SK-N-SH treated with all-trans-retinoic acid at 6 μM for 48 hours (cell line): ENCODE measurements at regions not wholly inside any gene's neighbourhood (a gene's known extent, or its start where the extent isn't known, plus 50 kb on each side); places are given as distances from the start of the nearest gene placed in this dataset.

Experiments used
- ATAC-seq: fragments of 200-7000 bp; cut with Tn5 transposase; 3 replicates; pipeline ENCODE4 v1.9.1; 2020; ENCODE audit warnings: mild to moderate bottlenecking, moderate library complexity
- ARNTL ChIP-seq: fragments of 450-650 bp; formaldehyde crosslinking; IDR thresholded peaks from 2 replicates; pipeline ENCODE4 v1.5.0; 2020; ENCODE audit warnings: low read depth, mild to moderate bottlenecking, moderate library complexity, borderline replicate concordance
- BACH2 ChIP-seq: fragments of 250-450 bp; sonication (Bioruptor Pico); IDR thresholded peaks from 2 replicates; pipeline ENCODE4 v1.9.0; 2021; ENCODE audit warnings: mild to moderate bottlenecking, borderline replicate concordance
- CREB5 ChIP-seq: fragments of 250-450 bp; sonication (Bioruptor Pico); IDR thresholded peaks from 2 replicates; pipeline ENCODE4 v1.5.1; 2020; ENCODE audit warnings: low read depth, mild to moderate bottlenecking, moderate library complexity
- CSDC2 ChIP-seq: fragments of 250-450 bp; sonication (Bioruptor Pico); IDR thresholded peaks from 2 replicates; pipeline ENCODE4 v1.5.0; 2020; ENCODE audit warnings: mild to moderate bottlenecking, moderate library complexity
- CSRNP3 ChIP-seq: fragments of 250-450 bp; sonication (Bioruptor Pico); IDR thresholded peaks from 2 replicates; pipeline ENCODE4 v1.5.1; 2021; ENCODE audit warnings: mild to moderate bottlenecking, moderate library complexity
- ESRRG ChIP-seq: fragments of 250-450 bp; sonication (Bioruptor Pico); IDR thresholded peaks from 2 replicates; pipeline ENCODE4 v1.6.1; 2021; ENCODE audit warnings: mild to moderate bottlenecking
- GLIS3 ChIP-seq: fragments of 250-450 bp; sonication (Bioruptor Pico); IDR thresholded peaks from 2 replicates; pipeline ENCODE4 v1.5.0; 2020; ENCODE audit warnings: mild to moderate bottlenecking, moderate library complexity
- ISL1 ChIP-seq: fragments of 250-450 bp; sonication (Bioruptor Pico); IDR thresholded peaks from 2 replicates; pipeline ENCODE4 v2.1.2; 2022; ENCODE audit warnings: mild to moderate bottlenecking, moderate library complexity
- OSR1 ChIP-seq: fragments of 250-450 bp; sonication (Bioruptor Pico); IDR thresholded peaks from 2 replicates; pipeline ENCODE4 v1.8.0; 2022; ENCODE audit warnings: moderate library complexity, mild to moderate bottlenecking, inconsistent platforms
- PATZ1 ChIP-seq: fragments of 250-450 bp; sonication (Bioruptor Pico); IDR thresholded peaks from 2 replicates; pipeline ENCODE4 v1.8.0; 2020; ENCODE audit warnings: mild to moderate bottlenecking, moderate library complexity, borderline replicate concordance
- PPARA ChIP-seq: fragments of 250-450 bp; sonication (Bioruptor Pico); IDR thresholded peaks from 2 replicates; pipeline ENCODE4 v1.5.0; 2020; ENCODE audit warnings: mild to moderate bottlenecking, borderline replicate concordance
- SNAI2 ChIP-seq: fragments of 250-450 bp; sonication (Bioruptor Pico); IDR thresholded peaks from 2 replicates; pipeline ENCODE4 v1.5.0; 2020; ENCODE audit warnings: mild to moderate bottlenecking, moderate library complexity
- TCF4 ChIP-seq: fragments of 250-450 bp; sonication (Bioruptor Pico); IDR thresholded peaks from 2 replicates; pipeline ENCODE4 v1.8.0; 2021; ENCODE audit warnings: mild to moderate bottlenecking, moderate library complexity, borderline replicate concordance
- TOX ChIP-seq: fragments of 250-450 bp; sonication (Bioruptor Pico); IDR thresholded peaks from 2 replicates; pipeline ENCODE4 v1.8.0; 2021; ENCODE audit warnings: mild to moderate bottlenecking, moderate library complexity, borderline replicate concordance
- TSHZ2 ChIP-seq: fragments of 250-450 bp; sonication (Bioruptor Pico); IDR thresholded peaks from 2 replicates; pipeline ENCODE4 v1.5.0; 2020; ENCODE audit warnings: mild to moderate bottlenecking, moderate library complexity
- ZC3H10 ChIP-seq: fragments of 250-450 bp; sonication (Bioruptor Pico); IDR thresholded peaks from 2 replicates; pipeline ENCODE4 v1.5.1; 2021; ENCODE audit warnings: mild to moderate bottlenecking, moderate library complexity
- ZFP3 ChIP-seq: fragments of 250-450 bp; sonication (Bioruptor Pico); IDR thresholded peaks from 2 replicates; pipeline ENCODE4 v1.5.0; 2020; ENCODE audit warnings: mild to moderate bottlenecking, moderate library complexity
- ZNF565 ChIP-seq: fragments of 450-650 bp; formaldehyde crosslinking; conservative IDR thresholded peaks from 2 replicates; pipeline ENCODE4 v1.5.0; 2020; ENCODE audit warnings: low read depth, mild to moderate bottlenecking, moderate library complexity
- ZNF70 ChIP-seq: fragments of 450-650 bp; formaldehyde crosslinking; IDR thresholded peaks from 2 replicates; pipeline ENCODE4 v1.5.0; 2020; ENCODE audit warnings: mild to moderate bottlenecking, moderate library complexity

- no peak for ATAC-seq
- TF ChIP-seq CSDC2 (CRISPR knock-in tag), result no peak
- no peak for TF ChIP-seq CSRNP3 (CRISPR knock-in tag)
- no peak for TF ChIP-seq SNAI2 (CRISPR knock-in tag)
- no peak for TF ChIP-seq ZNF70 (CRISPR knock-in tag)
- TF ChIP-seq ZFP3, result no peak
- TF ChIP-seq TSHZ2, result no peak
- no peak for TF ChIP-seq ISL1 (CRISPR knock-in tag)
- no peak for TF ChIP-seq ESRRG (CRISPR knock-in tag)
- TF ChIP-seq ZNF565 (CRISPR knock-in tag), result no peak
- TF ChIP-seq PATZ1, result no peak
- no peak for TF ChIP-seq TCF4
- TF ChIP-seq CREB5 (CRISPR knock-in tag), result no peak
- no peak for TF ChIP-seq PPARA
- TF ChIP-seq ARNTL (CRISPR knock-in tag), result no peak
- TF ChIP-seq, all 23 proteins: peak for 0
Measured at GRCh38 chr9:11038366-11038765, 425.6 kb upstream of the PTPRD start.

- TF ChIP-seq ISL1 (CRISPR knock-in tag) (no peak), ZNF565 (CRISPR knock-in tag) (no peak), CSDC2 (CRISPR knock-in tag) (no peak), GLIS3 (CRISPR knock-in tag) (no peak), TOX (CRISPR knock-in tag) (no peak)
- no peak for ATAC-seq
Measured at GRCh38 chr9:11039006-11039405, 426.2 kb upstream of the PTPRD start.

GRCh38 chr9:11045589-11045988 is 432.8 kb upstream of the PTPRD start:
- no peak for ATAC-seq
- TF ChIP-seq SNAI2 (CRISPR knock-in tag) (no peak), PATZ1 (no peak), ESRRG (CRISPR knock-in tag) (no peak), OSR1 (CRISPR knock-in tag) (no peak), CSDC2 (CRISPR knock-in tag) (no peak), CREB5 (CRISPR knock-in tag) (no peak), GLIS3 (CRISPR knock-in tag) (no peak)

GRCh38 chr9:11063263-11063662 is 450.5 kb upstream of the PTPRD start:
- no peak for ATAC-seq
- TF ChIP-seq ZC3H10, result no peak
- no peak for TF ChIP-seq PPARA
- TF ChIP-seq ARNTL (CRISPR knock-in tag), result no peak
- no peak for TF ChIP-seq BACH2 (CRISPR knock-in tag)
- no peak for TF ChIP-seq CREB5 (CRISPR knock-in tag)
